Erythroblast (primary cell): ENCODE measurements at regions not wholly inside any gene's neighbourhood (a gene's known extent, or its start where the extent isn't known, plus 50 kb on each side); places are given as distances from the start of the nearest gene placed in this dataset.

Experiments
- GATA1 ChIP-seq: IDR thresholded peaks from 2 replicates; pipeline ENCODE4 v1.6.1; 2011; ENCODE audit warnings: low read depth, mild to moderate bottlenecking, control low read depth, low read length, moderate library complexity
- POLR2A ChIP-seq: IDR thresholded peaks from 2 replicates; pipeline ENCODE4 v1.6.1; 2011; ENCODE audit warnings: mild to moderate bottlenecking, low read length

- TF ChIP-seq POLR2A (no peak), GATA1 (no peak)
Observed at GRCh38 chr13:105878119-105878700, 657.3 kb downstream of the EFNB2 start.
